HG02798 (cell line): ENCODE measurements at regions not wholly inside any gene's neighbourhood (a gene's known extent, or its start where the extent isn't known, plus 50 kb on each side); places are given as distances from the start of the nearest gene placed in this dataset.

Source experiments
- ATAC-seq: cut with Tn5 transposase; IDR thresholded peaks from one replicate; pipeline ENCODE4 v1.9.1; 2021; ENCODE audit warnings: mild to moderate bottlenecking; ENCODE audit not compliant: unreplicated experiment, poor library complexity

DNA sequence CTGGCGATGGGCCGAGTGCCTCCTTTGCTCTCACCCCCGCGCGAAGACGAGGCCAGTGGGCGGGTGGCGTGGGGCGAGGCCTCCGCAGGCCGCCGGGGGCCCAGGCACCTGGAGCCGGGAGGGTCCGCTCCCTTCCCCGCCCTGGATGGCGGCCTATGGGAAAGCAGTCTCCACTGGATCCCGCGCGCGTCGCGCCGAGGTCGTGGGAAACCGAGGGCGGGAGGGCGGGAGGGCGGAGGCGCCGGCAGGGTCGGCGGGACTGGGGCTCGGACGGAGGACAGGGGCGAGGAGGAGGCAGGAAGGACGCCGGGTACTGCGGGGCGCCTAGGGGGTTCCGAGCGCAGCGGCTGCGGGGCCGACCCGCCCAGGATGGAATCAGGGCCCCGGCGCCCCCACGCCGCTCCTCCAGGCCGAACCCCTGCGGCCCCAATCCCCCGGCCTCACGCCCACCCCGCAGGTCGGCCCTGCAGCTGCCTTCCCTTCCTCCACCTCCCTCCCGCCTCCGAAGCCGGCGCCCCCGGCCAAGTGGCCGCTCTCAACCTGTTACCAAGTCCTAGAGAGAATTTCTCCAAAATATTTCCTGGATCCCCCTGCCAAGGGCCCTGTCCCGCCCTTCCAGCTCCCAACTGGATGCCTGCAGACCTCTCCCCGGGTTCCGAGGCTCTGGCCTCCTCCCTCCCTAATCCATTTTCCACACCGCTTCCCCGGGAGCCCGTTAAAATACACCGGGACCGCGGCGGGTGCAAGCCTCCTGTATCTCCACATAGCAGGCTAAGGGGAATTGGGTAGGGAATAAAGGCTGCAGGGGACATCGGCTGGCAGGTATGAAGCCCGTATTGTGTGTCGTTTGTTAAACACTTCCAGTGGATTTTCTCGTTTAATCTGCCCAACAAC lies 146.3 kb downstream of the ERCC6L2 start:
- no peak for ATAC-seq

DNA sequence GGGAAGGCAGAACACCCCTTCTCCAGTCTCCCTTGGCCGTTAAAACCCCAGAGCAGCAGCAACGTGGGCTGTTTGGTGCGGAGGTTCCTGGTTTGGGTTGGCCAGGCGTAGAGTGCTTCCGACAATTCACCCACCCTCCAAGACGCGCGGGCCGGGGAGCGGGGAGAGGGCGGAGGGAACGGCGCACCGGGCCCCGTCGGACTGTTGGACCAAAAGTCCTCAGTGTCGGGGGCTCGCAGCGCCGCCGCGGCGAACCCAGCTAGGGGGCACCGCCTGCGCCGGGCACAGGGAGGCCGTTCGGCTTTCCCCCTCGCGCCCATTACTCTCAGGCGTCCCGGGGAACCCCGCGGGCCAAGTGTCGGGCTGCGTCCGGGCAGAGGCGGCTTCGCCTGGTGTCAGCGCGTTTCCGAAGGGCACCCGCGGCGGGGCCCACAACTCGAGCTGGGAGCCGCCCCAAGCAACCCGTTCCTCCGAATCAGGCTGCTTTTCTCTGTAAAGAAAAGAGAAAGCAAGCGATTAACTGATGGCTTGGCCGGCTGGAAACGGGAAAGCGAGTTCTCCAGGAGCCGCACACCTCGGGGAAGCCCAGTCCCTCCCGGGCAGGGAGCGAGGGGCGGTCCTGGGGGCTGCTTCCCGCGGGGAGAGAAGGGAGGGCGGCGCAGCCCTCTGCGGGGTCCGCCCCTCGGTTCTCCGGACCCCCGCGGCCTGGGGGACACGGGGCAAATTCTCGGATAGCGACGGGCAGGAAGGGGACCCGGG lies 145.5 kb downstream of the ERCC6L2 start:
- no peak for ATAC-seq

DNA sequence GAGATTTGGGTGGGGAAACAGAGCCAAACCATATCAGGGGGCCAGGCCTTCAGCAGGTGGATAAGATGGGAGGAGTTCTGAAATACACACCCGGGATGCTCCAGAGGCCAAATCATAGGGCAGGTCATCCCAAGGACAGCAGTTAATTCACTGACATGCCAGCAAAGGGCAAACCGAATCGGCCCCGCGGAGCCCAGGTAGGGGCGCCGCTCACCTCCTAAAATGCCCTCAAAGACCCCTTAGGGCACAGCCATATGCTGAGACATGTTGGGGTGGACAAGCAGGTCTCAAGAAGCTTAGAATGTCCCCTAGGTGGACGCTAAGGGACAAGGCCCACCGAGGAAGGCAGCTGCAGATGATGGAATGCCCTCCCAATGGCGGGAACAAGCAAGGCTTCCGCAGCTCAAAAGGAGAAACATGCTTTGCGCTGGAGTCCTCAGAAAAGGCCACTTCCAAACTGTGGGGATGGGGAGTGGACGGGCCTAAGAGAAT lies 144.9 kb downstream of the ERCC6L2 start:
- no peak for ATAC-seq
